SK-N-SH treated with all-trans-retinoic acid at 6 μM for 48 hours (cell line): ENCODE measurements at regions not wholly inside any gene's neighbourhood (a gene's known extent, or its start where the extent isn't known, plus 50 kb on each side); places are given as distances from the start of the nearest gene placed in this dataset.
A peak's percentile ranks its signal among the peaks of the same experiment; 100 is the strongest.

Experiments
- ATAC-seq: fragments of 200-7000 bp; cut with Tn5 transposase; 3 replicates; pipeline ENCODE4 v1.9.1; 2020; ENCODE audit warnings: mild to moderate bottlenecking, moderate library complexity
- ARNTL ChIP-seq: fragments of 450-650 bp; formaldehyde crosslinking; IDR thresholded peaks from 2 replicates; pipeline ENCODE4 v1.5.0; 2020; ENCODE audit warnings: low read depth, mild to moderate bottlenecking, moderate library complexity, borderline replicate concordance
- BACH2 ChIP-seq: fragments of 250-450 bp; sonication (Bioruptor Pico); IDR thresholded peaks from 2 replicates; pipeline ENCODE4 v1.9.0; 2021; ENCODE audit warnings: mild to moderate bottlenecking, borderline replicate concordance
- CSDC2 ChIP-seq: fragments of 250-450 bp; sonication (Bioruptor Pico); IDR thresholded peaks from 2 replicates; pipeline ENCODE4 v1.5.0; 2020; ENCODE audit warnings: mild to moderate bottlenecking, moderate library complexity
- ESRRG ChIP-seq: fragments of 250-450 bp; sonication (Bioruptor Pico); IDR thresholded peaks from 2 replicates; pipeline ENCODE4 v1.6.1; 2021; ENCODE audit warnings: mild to moderate bottlenecking
- GLIS3 ChIP-seq: fragments of 250-450 bp; sonication (Bioruptor Pico); IDR thresholded peaks from 2 replicates; pipeline ENCODE4 v1.5.0; 2020; ENCODE audit warnings: mild to moderate bottlenecking, moderate library complexity
- OSR1 ChIP-seq: fragments of 250-450 bp; sonication (Bioruptor Pico); IDR thresholded peaks from 2 replicates; pipeline ENCODE4 v1.8.0; 2022; ENCODE audit warnings: moderate library complexity, mild to moderate bottlenecking, inconsistent platforms
- POU6F1 ChIP-seq: fragments of 250-450 bp; sonication (Bioruptor Pico); IDR thresholded peaks from 2 replicates; pipeline ENCODE4 v1.8.0; 2021; ENCODE audit warnings: low read depth, mild to moderate bottlenecking, moderate library complexity, borderline replicate concordance
- PPARA ChIP-seq: fragments of 250-450 bp; sonication (Bioruptor Pico); IDR thresholded peaks from 2 replicates; pipeline ENCODE4 v1.5.0; 2020; ENCODE audit warnings: mild to moderate bottlenecking, borderline replicate concordance
- RARB ChIP-seq: fragments of 250-450 bp; sonication (Bioruptor Pico); IDR thresholded peaks from 2 replicates; pipeline ENCODE4 v1.8.0; 2021; ENCODE audit warnings: mild to moderate bottlenecking, moderate library complexity
- SNAI2 ChIP-seq: fragments of 250-450 bp; sonication (Bioruptor Pico); IDR thresholded peaks from 2 replicates; pipeline ENCODE4 v1.5.0; 2020; ENCODE audit warnings: mild to moderate bottlenecking, moderate library complexity
- TCF4 ChIP-seq: fragments of 250-450 bp; sonication (Bioruptor Pico); IDR thresholded peaks from 2 replicates; pipeline ENCODE4 v1.8.0; 2021; ENCODE audit warnings: mild to moderate bottlenecking, moderate library complexity, borderline replicate concordance
- TOX ChIP-seq: fragments of 250-450 bp; sonication (Bioruptor Pico); IDR thresholded peaks from 2 replicates; pipeline ENCODE4 v1.8.0; 2021; ENCODE audit warnings: mild to moderate bottlenecking, moderate library complexity, borderline replicate concordance
- TSHZ2 ChIP-seq: fragments of 250-450 bp; sonication (Bioruptor Pico); IDR thresholded peaks from 2 replicates; pipeline ENCODE4 v1.5.0; 2020; ENCODE audit warnings: mild to moderate bottlenecking, moderate library complexity
- ZC3H10 ChIP-seq: fragments of 250-450 bp; sonication (Bioruptor Pico); IDR thresholded peaks from 2 replicates; pipeline ENCODE4 v1.5.1; 2021; ENCODE audit warnings: mild to moderate bottlenecking, moderate library complexity
- ZFP3 ChIP-seq: fragments of 250-450 bp; sonication (Bioruptor Pico); IDR thresholded peaks from 2 replicates; pipeline ENCODE4 v1.5.0; 2020; ENCODE audit warnings: mild to moderate bottlenecking, moderate library complexity
- ZFP30 ChIP-seq: fragments of 450-650 bp; formaldehyde crosslinking; IDR thresholded peaks from 2 replicates; pipeline ENCODE4 v1.5.0; 2022; ENCODE audit warnings: mild to moderate bottlenecking, moderate library complexity
- ZNF565 ChIP-seq: fragments of 450-650 bp; formaldehyde crosslinking; conservative IDR thresholded peaks from 2 replicates; pipeline ENCODE4 v1.5.0; 2020; ENCODE audit warnings: low read depth, mild to moderate bottlenecking, moderate library complexity
- ZNF70 ChIP-seq: fragments of 450-650 bp; formaldehyde crosslinking; IDR thresholded peaks from 2 replicates; pipeline ENCODE4 v1.5.0; 2020; ENCODE audit warnings: mild to moderate bottlenecking, moderate library complexity
- ZNF8 ChIP-seq: fragments of 450-650 bp; formaldehyde crosslinking; IDR thresholded peaks from 2 replicates; pipeline ENCODE4 v1.5.0; 2020; ENCODE audit warnings: mild to moderate bottlenecking, moderate library complexity
- TF ChIP-seq, protein P1 (sequence below): fragments of 250-450 bp; sonication (Bioruptor Pico); IDR thresholded peaks from 2 replicates; pipeline ENCODE4 v1.5.1; 2021; ENCODE audit warnings: mild to moderate bottlenecking, moderate library complexity
- TF ChIP-seq, protein P2 (sequence below): fragments of 250-450 bp; sonication (Bioruptor Pico); IDR thresholded peaks from 2 replicates; pipeline ENCODE4 v1.8.0; 2020; ENCODE audit warnings: mild to moderate bottlenecking, moderate library complexity, borderline replicate concordance

GRCh38 chr4:110309675-110310074 lies 111.3 kb upstream of the ELOVL6 start:
- peak; percentile 92 for ATAC-seq
- peak; percentile 92 for TF ChIP-seq TCF4
- no peak for TF ChIP-seq OSR1 (CRISPR knock-in tag)
- no peak for TF ChIP-seq GLIS3 (CRISPR knock-in tag)
- no peak for TF ChIP-seq ZNF565 (CRISPR knock-in tag)
- TF ChIP-seq ZFP3 (CRISPR knock-in tag) = no peak
- TF ChIP-seq, protein P1, sequence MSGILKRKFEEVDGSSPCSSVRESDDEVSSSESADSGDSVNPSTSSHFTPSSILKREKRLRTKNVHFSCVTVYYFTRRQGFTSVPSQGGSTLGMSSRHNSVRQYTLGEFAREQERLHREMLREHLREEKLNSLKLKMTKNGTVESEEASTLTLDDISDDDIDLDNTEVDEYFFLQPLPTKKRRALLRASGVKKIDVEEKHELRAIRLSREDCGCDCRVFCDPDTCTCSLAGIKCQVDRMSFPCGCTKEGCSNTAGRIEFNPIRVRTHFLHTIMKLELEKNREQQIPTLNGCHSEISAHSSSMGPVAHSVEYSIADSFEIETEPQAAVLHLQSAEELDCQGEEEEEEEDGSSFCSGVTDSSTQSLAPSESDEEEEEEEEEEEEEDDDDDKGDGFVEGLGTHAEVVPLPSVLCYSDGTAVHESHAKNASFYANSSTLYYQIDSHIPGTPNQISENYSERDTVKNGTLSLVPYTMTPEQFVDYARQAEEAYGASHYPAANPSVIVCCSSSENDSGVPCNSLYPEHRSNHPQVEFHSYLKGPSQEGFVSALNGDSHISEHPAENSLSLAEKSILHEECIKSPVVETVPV = no peak
- no peak for TF ChIP-seq ZFP30
- TF ChIP-seq CSDC2 (CRISPR knock-in tag) = no peak
- TF ChIP-seq POU6F1 = no peak
- TF ChIP-seq TSHZ2 = peak; percentile 64; the same call in 1 of the 2 replicates
- no peak for TF ChIP-seq ARNTL (CRISPR knock-in tag)

- ATAC-seq = no peak
- TF ChIP-seq ZNF565 (CRISPR knock-in tag) (no peak), BACH2 (CRISPR knock-in tag) (no peak), TCF4 (0 out of 2 replicates have a peak, but pooled peaks have one; percentile 33)
Observed at GRCh38 chr4:110306303-110306702, 107.9 kb upstream of the ELOVL6 start.

- TF ChIP-seq SNAI2 (CRISPR knock-in tag) (no peak), TCF4 (0 out of 2 replicates have a peak, but pooled peaks have one; percentile 34), ZFP30 (peak; percentile 60)
- TF ChIP-seq, all 23 proteins: peak for 2
- ATAC-seq = no peak
Observed at GRCh38 chr4:110305455-110305854, 107.0 kb upstream of the ELOVL6 start.

DNA sequence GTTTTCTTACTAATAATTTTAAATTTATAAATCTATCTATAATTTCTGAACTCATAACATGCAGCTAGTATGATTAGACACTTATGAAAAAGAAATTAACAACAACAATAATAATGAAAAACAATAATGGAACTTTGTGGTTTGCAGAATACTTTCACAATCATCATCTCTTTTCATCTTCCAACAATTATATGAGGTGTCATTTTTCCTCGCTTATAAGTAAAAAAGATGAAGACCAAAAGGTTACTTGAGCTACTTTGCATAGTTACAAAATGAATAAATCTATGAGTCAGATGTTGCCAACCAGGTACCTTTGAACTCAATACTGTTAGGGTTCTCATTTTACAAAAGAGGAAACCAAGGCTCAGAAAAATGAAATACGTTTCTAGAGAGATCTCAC lies 98.5 kb upstream of the ELOVL6 start:
- no peak for TF ChIP-seq ZFP3 (CRISPR knock-in tag)
- TF ChIP-seq, all 23 proteins: peak for 0
- no peak for ATAC-seq

DNA sequence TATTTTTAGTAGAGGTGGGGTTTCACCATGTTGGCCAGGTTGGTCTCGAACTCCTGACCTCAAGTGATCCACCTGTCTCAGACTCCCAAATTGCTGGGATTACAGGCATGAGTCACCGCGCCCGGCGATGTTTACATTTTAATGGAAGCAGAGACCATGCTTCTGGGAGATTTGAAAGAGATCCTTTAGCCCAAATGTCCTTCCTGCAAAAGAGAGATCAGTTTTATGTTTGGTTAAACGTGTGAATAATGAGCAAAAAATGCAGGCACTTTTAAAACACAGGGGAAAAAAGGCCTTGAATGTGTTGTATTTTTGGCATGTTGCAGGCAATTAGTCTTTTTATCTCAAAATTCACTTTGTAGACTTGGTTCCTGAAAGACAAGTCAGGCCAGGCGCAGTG lies 95.8 kb upstream of the ELOVL6 start:
- no peak for TF ChIP-seq BACH2 (CRISPR knock-in tag)
- TF ChIP-seq, protein P2, sequence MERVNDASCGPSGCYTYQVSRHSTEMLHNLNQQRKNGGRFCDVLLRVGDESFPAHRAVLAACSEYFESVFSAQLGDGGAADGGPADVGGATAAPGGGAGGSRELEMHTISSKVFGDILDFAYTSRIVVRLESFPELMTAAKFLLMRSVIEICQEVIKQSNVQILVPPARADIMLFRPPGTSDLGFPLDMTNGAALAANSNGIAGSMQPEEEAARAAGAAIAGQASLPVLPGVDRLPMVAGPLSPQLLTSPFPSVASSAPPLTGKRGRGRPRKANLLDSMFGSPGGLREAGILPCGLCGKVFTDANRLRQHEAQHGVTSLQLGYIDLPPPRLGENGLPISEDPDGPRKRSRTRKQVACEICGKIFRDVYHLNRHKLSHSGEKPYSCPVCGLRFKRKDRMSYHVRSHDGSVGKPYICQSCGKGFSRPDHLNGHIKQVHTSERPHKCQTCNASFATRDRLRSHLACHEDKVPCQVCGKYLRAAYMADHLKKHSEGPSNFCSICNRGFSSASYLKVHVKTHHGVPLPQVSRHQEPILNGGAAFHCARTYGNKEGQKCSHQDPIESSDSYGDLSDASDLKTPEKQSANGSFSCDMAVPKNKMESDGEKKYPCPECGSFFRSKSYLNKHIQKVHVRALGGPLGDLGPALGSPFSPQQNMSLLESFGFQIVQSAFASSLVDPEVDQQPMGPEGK = no peak
- no peak for TF ChIP-seq ARNTL (CRISPR knock-in tag)
- no peak for TF ChIP-seq ZC3H10
- no peak for TF ChIP-seq TCF4
- no peak for TF ChIP-seq GLIS3 (CRISPR knock-in tag)
- TF ChIP-seq ESRRG = no peak
- no peak for TF ChIP-seq RARB (CRISPR knock-in tag)
- no peak for TF ChIP-seq TSHZ2
- no peak for TF ChIP-seq OSR1 (CRISPR knock-in tag)
- TF ChIP-seq TOX (CRISPR knock-in tag) = no peak
- TF ChIP-seq PPARA (CRISPR knock-in tag) = no peak
- TF ChIP-seq POU6F1 = no peak
- TF ChIP-seq ZFP3 (CRISPR knock-in tag) = no peak
- TF ChIP-seq SNAI2 (CRISPR knock-in tag) = no peak
- no peak for TF ChIP-seq CSDC2 (CRISPR knock-in tag)
- TF ChIP-seq ZFP30 = no peak
- no peak for TF ChIP-seq ZNF565 (CRISPR knock-in tag)
- no peak for TF ChIP-seq ZNF8 (CRISPR knock-in tag)
- no peak for TF ChIP-seq ZNF70 (CRISPR knock-in tag)
- ATAC-seq = no peak
